SK-N-SH treated with all-trans-retinoic acid at 6 μM for 48 hours (cell line): ENCODE measurements at regions not wholly inside any gene's neighbourhood (a gene's known extent, or its start where the extent isn't known, plus 50 kb on each side); places are given as distances from the start of the nearest gene placed in this dataset.

ENCODE experiments used
- OSR1 ChIP-seq: fragments of 250-450 bp; sonication (Bioruptor Pico); IDR thresholded peaks from 2 replicates; pipeline ENCODE4 v1.8.0; 2022; ENCODE audit warnings: moderate library complexity, mild to moderate bottlenecking, inconsistent platforms
- PATZ1 ChIP-seq: fragments of 250-450 bp; sonication (Bioruptor Pico); IDR thresholded peaks from 2 replicates; pipeline ENCODE4 v1.8.0; 2020; ENCODE audit warnings: mild to moderate bottlenecking, moderate library complexity, borderline replicate concordance
- RARB ChIP-seq: fragments of 250-450 bp; sonication (Bioruptor Pico); IDR thresholded peaks from 2 replicates; pipeline ENCODE4 v1.8.0; 2021; ENCODE audit warnings: mild to moderate bottlenecking, moderate library complexity
- ZNF70 ChIP-seq: fragments of 450-650 bp; formaldehyde crosslinking; IDR thresholded peaks from 2 replicates; pipeline ENCODE4 v1.5.0; 2020; ENCODE audit warnings: mild to moderate bottlenecking, moderate library complexity

GRCh38 chr6:9744119-9744518 is 670.8 kb downstream of the TFAP2A start:
- TF ChIP-seq OSR1 (CRISPR knock-in tag) (no peak), PATZ1 (CRISPR knock-in tag) (no peak), RARB (CRISPR knock-in tag) (no peak), ZNF70 (CRISPR knock-in tag) (no peak)
